ENCODE measurements at regions not wholly inside any gene's neighbourhood (a gene's known extent, or its start where the extent isn't known, plus 50 kb on each side); places are given as distances from the start of the nearest gene placed in this dataset.

DNA sequence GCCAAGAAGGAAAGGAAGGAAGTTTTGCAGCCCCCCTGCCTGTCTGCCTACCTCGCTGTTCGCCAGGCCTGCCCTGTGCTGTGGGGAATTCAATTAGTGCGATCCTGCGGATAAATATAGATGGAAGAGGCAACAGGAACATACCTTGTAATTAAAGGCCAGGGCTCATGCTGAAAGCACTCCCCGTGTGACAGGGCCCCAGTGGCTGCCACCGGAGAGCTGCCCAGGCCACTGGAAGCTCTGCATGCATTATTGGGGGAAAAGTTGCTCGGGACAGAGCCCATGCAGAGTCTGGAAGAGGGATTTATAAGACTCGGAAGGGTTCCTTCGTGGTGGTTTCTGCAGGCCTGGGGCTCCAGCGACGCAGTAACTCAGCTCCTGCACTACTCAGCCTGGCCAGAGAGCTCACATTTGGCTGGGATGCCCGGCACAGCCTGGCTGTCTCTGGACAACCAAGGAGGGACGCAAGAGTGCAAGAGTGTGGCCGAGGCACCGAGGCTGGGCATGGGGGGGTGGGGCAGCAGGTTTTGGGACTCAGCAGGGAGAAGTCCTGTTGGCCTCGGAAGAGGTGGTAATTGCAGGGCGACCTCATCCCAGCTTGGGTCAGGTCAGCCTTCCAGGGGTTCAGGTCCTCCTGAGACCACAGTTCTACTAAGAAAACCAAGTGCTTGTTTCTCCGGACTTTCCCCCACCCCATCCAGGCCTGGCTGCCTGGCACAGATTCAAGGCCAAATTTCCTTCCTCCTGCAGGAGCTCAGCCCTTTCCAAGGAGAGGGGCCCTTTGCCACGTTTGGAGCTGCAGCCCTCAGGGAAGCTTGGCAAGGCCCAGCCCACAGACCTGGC lies 68.1 kb upstream of the GGTA1 start:
- TF ChIP-seq, protein P1, sequence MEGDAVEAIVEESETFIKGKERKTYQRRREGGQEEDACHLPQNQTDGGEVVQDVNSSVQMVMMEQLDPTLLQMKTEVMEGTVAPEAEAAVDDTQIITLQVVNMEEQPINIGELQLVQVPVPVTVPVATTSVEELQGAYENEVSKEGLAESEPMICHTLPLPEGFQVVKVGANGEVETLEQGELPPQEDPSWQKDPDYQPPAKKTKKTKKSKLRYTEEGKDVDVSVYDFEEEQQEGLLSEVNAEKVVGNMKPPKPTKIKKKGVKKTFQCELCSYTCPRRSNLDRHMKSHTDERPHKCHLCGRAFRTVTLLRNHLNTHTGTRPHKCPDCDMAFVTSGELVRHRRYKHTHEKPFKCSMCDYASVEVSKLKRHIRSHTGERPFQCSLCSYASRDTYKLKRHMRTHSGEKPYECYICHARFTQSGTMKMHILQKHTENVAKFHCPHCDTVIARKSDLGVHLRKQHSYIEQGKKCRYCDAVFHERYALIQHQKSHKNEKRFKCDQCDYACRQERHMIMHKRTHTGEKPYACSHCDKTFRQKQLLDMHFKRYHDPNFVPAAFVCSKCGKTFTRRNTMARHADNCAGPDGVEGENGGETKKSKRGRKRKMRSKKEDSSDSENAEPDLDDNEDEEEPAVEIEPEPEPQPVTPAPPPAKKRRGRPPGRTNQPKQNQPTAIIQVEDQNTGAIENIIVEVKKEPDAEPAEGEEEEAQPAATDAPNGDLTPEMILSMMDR (IDR thresholded peaks at IDR 0.05), result peak in 1 of 5 experiments; percentile 10
- no peak for TF ChIP-seq POLR2A (IDR thresholded peaks at IDR 0.05)

All from transverse colon (tissue), 3 donors.